Endodermal cell (in vitro differentiated cells): ENCODE measurements at regions not wholly inside any gene's neighbourhood (a gene's known extent, or its start where the extent isn't known, plus 50 kb on each side); places are given as distances from the start of the nearest gene placed in this dataset.

ENCODE experiments used
- DNase-seq: peaks from one replicate; pipeline ENCODE4 v3.0.0-alpha.2; 2017
- H3K27ac ChIP-seq: 2 replicates; pipeline ENCODE4 v1.5.1; 2013; ENCODE audit warnings: mild to moderate bottlenecking, low read depth, low read length, moderate library complexity
- H3K27me3 ChIP-seq: 2 replicates; pipeline ENCODE4 v1.6.1; 2013; ENCODE audit warnings: mild to moderate bottlenecking, low read length, moderate library complexity; ENCODE audit not compliant: insufficient read depth, control insufficient read depth, poor library complexity, severe bottlenecking
- H3K36me3 ChIP-seq: 2 replicates; pipeline ENCODE4 v1.7.0; 2013; ENCODE audit warnings: mild to moderate bottlenecking, low read length, moderate library complexity; ENCODE audit not compliant: control insufficient read depth, insufficient read depth
- H3K4me1 ChIP-seq: one replicate; pipeline ENCODE4 v1.7.0; 2013; ENCODE audit warnings: low read length; ENCODE audit not compliant: control insufficient read depth, insufficient read depth
- H3K4me3 ChIP-seq: 2 replicates; pipeline ENCODE4 v1.5.1; 2013; ENCODE audit warnings: mild to moderate bottlenecking, low read length, moderate library complexity
- H3K9ac ChIP-seq: 2 replicates; pipeline ENCODE4 v1.6.1; 2013; ENCODE audit warnings: mild to moderate bottlenecking, low read length, moderate library complexity; ENCODE audit not compliant: poor library complexity, severe bottlenecking; ENCODE audit errors: extremely low read depth
- H3K9me3 ChIP-seq: 2 replicates; pipeline ENCODE4 v1.6.1; 2013; ENCODE audit warnings: mild to moderate bottlenecking, low read length, moderate library complexity; ENCODE audit not compliant: control insufficient read depth
- H3K27ac Mint-ChIP-seq: 2 replicates; pipeline ENCODE4 v1.8.0; 2020; ENCODE audit warnings: mixed read lengths
- H3K27me3 Mint-ChIP-seq: 2 replicates; pipeline ENCODE4 v1.8.0; 2021; ENCODE audit warnings: mild to moderate bottlenecking, mixed read lengths; ENCODE audit not compliant: insufficient read depth
- H3K36me3 Mint-ChIP-seq: 2 replicates; pipeline ENCODE4 v1.8.0; 2020; ENCODE audit warnings: low read depth, mixed read lengths
- H3K4me1 Mint-ChIP-seq: 2 replicates; pipeline ENCODE4 v1.8.0; 2020; ENCODE audit warnings: mixed read lengths
- H3K4me3 Mint-ChIP-seq: 2 replicates; pipeline ENCODE4 v1.8.0; 2020; ENCODE audit warnings: mild to moderate bottlenecking, moderate library complexity, mixed read lengths
- H3K9me3 Mint-ChIP-seq: 2 replicates; pipeline ENCODE4 v1.8.0; 2020; ENCODE audit warnings: mild to moderate bottlenecking, mixed read lengths
- CTCF ChIP-seq: fragments of 200-600 bp; sonication (generic); conservative IDR thresholded peaks from 2 replicates; pipeline ENCODE4 v1.5.0; 2021; ENCODE audit warnings: antibody characterized with exemption, mild to moderate bottlenecking
- WGBS, 2 experiments: methylation state at CpG; one replicate each; pipeline versions ENCODE4 v1.1.5 to v1.1.7; 2013; ENCODE audit warnings: missing lambda C conversion rate in 2 of 2, mixed read lengths in 1 of 2; ENCODE audit not compliant: insufficient coverage in 1 of 2, insufficient read length in 1 of 2; 5-methylcytosine and 5-hydroxymethylcytosine counted together

GRCh38 chr4:176981551-176981950 is 188.8 kb upstream of the VEGFC start:
- Mint-ChIP-seq H3K27me3 (peaks cover 2% of the 10 kb centered on the region), H3K4me1 (peaks cover 11% of the 10 kb centered on the region), H3K36me3 (no peaks in the 10 kb centered on the region), H3K27ac (no peak overlapping the region), H3K9me3 (peaks cover 4% of the 10 kb centered on the region), H3K4me3 (no peak overlapping the region)
- TF ChIP-seq CTCF = no peak
- no peak overlapping the region for H3K4me3 ChIP-seq
- DNase-seq = no peak
- H3K27me3 ChIP-seq = no peaks in the 10 kb centered on the region
- no peaks in the 10 kb centered on the region for H3K36me3 ChIP-seq
- peaks cover 6% of the 10 kb centered on the region for H3K4me1 ChIP-seq
- WGBS, 2 experiments = 93 to 98% methylated on average over 2 of the region's 2 CpGs
- H3K9ac ChIP-seq = no peak overlapping the region
- peaks cover 10% of the 10 kb centered on the region for H3K9me3 ChIP-seq
- H3K27ac ChIP-seq = no peak overlapping the region

- Mint-ChIP-seq H3K27me3 (no peaks in the 10 kb centered on the region), H3K9me3 (no peaks in the 10 kb centered on the region), H3K27ac (no peak overlapping the region), H3K36me3 (no peaks in the 10 kb centered on the region), H3K4me3 (no peak overlapping the region), H3K4me1 (peaks cover 13% of the 10 kb centered on the region)
- 70% methylated on average over 1 of the region's 1 CpG; no CpG with 5 or more reads in 1 of the 2 experiments for WGBS, 2 experiments
- DNase-seq = no peak
- Histone ChIP-seq H3K4me3 (no peak overlapping the region), H3K9ac (no peak overlapping the region), H3K36me3 (no peaks in the 10 kb centered on the region), H3K9me3 (no peaks in the 10 kb centered on the region), H3K27ac (no peak overlapping the region), H3K27me3 (no peaks in the 10 kb centered on the region), H3K4me1 (peaks cover 6% of the 10 kb centered on the region)
- TF ChIP-seq CTCF = no peak
Measured at GRCh38 chr4:176988226-176988625, 195.5 kb upstream of the VEGFC start.

- 100% methylated on average over 1 of the region's 1 CpG; no CpG with 5 or more reads in 1 of the 2 experiments for WGBS, 2 experiments
- Mint-ChIP-seq H3K27ac (no peak overlapping the region), H3K9me3 (no peaks in the 10 kb centered on the region), H3K4me3 (no peak overlapping the region), H3K36me3 (no peaks in the 10 kb centered on the region), H3K4me1 (peaks cover 13% of the 10 kb centered on the region), H3K27me3 (no peaks in the 10 kb centered on the region)
- Histone ChIP-seq H3K9ac (no peak overlapping the region), H3K36me3 (no peaks in the 10 kb centered on the region), H3K27me3 (no peaks in the 10 kb centered on the region), H3K27ac (no peak overlapping the region), H3K9me3 (no peaks in the 10 kb centered on the region), H3K4me1 (peaks cover 6% of the 10 kb centered on the region), H3K4me3 (no peak overlapping the region)
- no peak for TF ChIP-seq CTCF
- no peak for DNase-seq
Measured at GRCh38 chr4:176989186-176989585, 196.5 kb upstream of the VEGFC start.
